GM12873 (cell line): ENCODE measurements at regions not wholly inside any gene's neighbourhood (a gene's known extent, or its start where the extent isn't known, plus 50 kb on each side); places are given as distances from the start of the nearest gene placed in this dataset.

Source experiments
- TF ChIP-seq, protein P1 (sequence below): IDR thresholded peaks from 2 replicates; pipeline ENCODE4 v1.5.1; 2012; ENCODE audit warnings: low read depth, mild to moderate bottlenecking, moderate library complexity, low read length, control low read depth; ENCODE audit not compliant: insufficient read depth; ENCODE audit errors: missing control alignments

DNA sequence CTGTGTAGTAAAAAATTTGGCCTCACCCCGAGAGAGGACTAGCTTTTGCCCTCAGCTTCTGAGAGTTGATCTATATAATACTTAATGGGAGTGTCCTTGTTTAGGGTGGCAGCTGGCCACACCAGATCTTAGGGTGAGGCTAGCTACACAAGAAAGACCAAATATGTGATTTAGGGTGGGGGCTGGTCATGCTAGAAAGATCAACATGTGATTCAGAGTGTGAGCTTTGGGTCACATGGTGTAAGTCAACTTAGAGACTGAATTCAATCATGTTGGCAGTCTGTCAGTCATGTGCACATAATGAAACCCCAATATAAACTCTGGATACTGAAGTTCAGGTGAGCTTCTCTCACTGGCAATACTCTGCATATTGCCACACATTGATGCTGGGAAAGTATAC lies 120.7 kb upstream of the DAZL start:
- TF ChIP-seq, protein P1, sequence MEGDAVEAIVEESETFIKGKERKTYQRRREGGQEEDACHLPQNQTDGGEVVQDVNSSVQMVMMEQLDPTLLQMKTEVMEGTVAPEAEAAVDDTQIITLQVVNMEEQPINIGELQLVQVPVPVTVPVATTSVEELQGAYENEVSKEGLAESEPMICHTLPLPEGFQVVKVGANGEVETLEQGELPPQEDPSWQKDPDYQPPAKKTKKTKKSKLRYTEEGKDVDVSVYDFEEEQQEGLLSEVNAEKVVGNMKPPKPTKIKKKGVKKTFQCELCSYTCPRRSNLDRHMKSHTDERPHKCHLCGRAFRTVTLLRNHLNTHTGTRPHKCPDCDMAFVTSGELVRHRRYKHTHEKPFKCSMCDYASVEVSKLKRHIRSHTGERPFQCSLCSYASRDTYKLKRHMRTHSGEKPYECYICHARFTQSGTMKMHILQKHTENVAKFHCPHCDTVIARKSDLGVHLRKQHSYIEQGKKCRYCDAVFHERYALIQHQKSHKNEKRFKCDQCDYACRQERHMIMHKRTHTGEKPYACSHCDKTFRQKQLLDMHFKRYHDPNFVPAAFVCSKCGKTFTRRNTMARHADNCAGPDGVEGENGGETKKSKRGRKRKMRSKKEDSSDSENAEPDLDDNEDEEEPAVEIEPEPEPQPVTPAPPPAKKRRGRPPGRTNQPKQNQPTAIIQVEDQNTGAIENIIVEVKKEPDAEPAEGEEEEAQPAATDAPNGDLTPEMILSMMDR = no peak

DNA sequence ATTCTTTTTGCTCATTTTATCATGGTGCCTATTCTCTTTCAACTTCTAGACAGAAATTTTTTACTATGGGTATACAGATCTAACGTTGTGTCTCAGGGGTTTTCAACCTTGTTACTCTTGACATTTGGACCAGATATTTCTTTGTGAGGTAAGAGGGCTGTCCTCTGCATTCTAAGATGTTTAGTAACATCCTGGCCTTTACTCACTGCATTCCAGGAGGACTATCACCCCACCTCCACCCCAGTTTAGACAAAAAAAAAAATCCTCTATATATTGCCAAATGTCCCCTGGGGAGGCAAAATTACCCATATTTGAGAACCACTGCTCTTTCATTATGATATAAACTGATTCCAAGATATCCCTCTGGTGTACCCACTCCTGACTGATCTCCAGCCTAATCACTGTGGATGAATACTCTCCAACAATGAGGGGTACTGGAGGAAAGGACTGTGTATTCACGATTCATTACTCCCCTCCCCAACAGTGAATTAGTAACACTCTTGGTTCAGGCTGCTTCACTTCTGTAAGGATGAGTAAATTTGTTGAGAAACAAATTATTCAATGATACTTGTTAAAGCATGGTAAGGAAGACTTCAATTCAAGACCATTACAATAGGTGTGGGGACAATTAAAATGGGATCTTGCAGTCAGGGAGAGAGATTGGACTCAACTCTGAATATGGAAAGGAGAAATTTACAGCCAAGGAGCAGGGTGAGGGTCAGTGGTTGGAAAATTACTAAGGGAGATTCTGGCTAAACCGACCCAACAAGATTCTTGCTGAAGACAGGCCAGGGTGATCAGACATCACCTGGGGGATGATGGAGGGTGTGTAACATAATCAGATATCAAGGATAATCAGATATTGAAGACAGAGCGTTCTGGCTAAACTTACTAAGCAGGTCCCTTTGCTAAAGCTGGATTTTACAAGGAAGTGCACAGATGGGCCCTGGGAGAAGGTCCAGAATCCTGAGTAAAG lies 123.8 kb upstream of the DAZL start:
- TF ChIP-seq, protein P1 = no peak

DNA sequence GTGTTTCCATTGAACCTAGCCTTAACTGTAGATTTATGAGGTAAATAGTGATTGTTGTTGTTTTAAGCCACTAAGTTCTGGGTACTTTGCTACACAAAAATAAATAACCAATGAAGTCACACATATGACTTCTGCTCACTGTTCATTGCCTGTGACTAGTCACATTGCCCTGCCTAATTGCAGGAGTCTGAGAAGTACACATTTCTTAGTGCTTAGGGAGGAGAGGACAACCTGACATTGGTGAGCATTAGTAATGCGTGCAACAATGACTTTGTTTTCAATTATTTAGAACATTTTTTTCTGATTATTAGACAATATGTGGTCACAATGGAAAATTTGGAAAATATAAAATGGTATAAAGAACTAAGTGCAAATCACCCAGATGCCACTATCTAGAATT lies 133.2 kb upstream of the DAZL start:
- TF ChIP-seq, protein P1 = no peak

DNA sequence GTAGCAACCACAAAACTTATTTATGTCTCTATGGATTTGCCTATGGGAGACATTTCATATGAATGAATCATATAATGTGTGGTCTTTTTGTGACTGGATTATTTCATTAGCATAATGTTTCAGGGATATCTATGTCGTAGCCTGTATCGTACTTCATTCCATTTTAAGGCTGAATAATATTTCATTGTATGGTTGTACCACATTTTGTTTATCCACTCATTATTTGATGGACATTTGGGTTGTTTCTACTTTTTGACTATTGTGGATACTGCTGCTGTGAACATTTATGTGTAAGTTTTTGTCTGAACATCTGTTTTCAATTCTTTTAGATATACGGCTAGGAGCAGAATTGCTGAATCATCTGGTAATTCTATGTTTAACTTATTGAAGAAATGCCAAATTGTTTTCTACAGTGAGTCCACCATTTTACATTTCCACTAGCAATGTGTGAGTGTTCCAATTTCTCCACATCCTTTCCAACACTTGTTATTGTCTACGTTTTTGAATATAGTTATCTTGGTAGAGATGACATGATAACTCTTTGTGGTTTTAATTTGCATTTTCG lies 134.4 kb upstream of the DAZL start:
- TF ChIP-seq, protein P1 = no peak

DNA sequence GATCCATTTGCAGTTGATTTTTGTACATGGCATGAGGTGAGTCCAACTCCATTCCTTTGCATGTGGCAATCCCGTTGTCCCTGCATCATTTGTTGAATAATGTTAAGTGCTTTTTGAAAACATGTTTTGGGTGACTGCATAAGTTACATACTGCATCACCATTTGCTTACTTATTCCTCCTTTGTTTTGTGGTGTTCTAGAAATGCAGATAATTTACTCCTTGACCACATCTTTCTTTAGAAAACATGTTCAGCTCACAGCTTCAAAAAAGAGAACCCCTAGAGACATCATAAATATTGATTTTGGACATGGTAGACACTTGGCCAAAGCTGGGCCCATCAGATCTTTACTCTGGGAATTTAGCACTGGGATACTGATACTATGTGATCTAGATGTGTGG lies 135.3 kb upstream of the DAZL start:
- TF ChIP-seq, protein P1 = no peak

DNA sequence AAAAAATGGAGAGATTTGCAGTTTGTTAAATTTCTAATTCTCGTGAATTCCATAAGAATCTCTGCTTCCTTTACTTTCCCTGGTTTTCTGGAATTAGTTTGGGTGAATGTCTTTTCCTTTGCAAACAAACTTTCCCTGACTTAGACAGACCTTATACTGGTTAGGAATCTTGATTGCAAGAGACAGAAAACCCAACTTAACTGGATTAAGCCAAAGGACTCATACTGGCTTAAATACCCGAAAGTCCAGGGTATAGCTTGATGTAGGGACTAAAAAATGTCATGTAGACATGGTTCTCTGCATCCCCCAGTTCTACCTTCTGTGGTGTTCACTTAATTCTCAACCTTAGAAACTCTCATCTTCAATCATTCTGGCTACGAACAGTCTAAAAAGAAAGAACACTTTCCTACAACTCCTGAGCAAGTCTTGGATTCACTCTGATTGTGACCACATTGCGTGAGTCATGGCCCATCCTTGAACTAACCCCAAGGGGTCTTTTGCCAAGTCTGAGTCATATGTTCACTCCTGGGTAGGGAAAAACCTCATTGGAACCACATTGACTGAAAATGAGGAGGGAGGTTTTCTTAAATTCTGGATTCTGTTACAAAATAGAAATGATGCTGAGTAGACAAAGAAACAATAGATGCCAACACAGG lies 136.0 kb upstream of the DAZL start:
- TF ChIP-seq, protein P1 = no peak

DNA sequence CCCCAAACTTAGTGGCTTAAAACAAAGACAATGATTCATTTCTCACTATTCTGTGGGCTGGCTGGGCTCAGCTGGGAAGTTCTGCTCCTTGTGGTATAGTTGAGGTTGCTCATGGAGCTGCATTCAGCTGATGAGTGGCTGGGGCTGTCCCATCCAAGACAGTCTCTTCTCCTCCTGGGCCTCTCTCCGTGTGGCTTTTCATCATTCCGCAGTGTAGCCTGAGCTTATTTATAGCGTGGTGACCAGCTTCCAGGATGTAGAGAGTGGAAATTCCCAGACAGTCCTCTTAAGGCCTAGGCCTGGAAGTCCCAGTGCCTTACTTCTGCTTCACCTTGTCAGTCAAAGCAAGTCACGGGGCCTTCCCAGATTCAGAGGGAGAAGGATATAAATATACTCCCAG lies 136.7 kb upstream of the DAZL start:
- TF ChIP-seq, protein P1 = no peak
